ENCODE measurements at regions not wholly inside any gene's neighbourhood (a gene's known extent, or its start where the extent isn't known, plus 50 kb on each side); places are given as distances from the start of the nearest gene placed in this dataset.

GRCh38 chr10:26952094-26952493, 91.3 kb upstream of the ABI1 start:
- Histone ChIP-seq H3K4me2 (no peak overlapping the region), H2AFZ (replicated peaks) (no peak overlapping the region), H3K36me3 (no peaks in the 10 kb centered on the region), H3K27me3 (no peaks in the 10 kb centered on the region), H3K79me2 (ENCODE audit: low read depth) (no peaks in the 10 kb centered on the region), H3K9me3 (ENCODE audit: low read depth) (no peaks in the 10 kb centered on the region), H3K9ac (no peak overlapping the region), H3F3A (ENCODE audit: low read depth) (no peaks in the 10 kb centered on the region), H4K20me1 (ENCODE audit: low read depth) (no peaks in the 10 kb centered on the region), H3K27ac (no peak overlapping the region), H3K4me3 (no peak overlapping the region), H3K4me1 (no peaks in the 10 kb centered on the region)
- Mint-ChIP-seq H3K4me3 (no peak overlapping the region), H3K9me3 (peaks cover 8% of the 10 kb centered on the region), H3K4me1 (no peaks in the 10 kb centered on the region), H3K27me3 (ENCODE audit: insufficient read depth, low read depth) (peaks cover 2% of the 10 kb centered on the region), H3K27ac (no peak overlapping the region), H3K36me3 (peaks cover 2% of the 10 kb centered on the region)
- no peak for TF ChIP-seq CTCF (IDR thresholded peaks at IDR 0.05)
- TF ChIP-seq EZH2phosphoT487 (IDR thresholded peaks at IDR 0.05) = no peak
- TF ChIP-seq EZH2 (IDR thresholded peaks at IDR 0.05) = no peak
- DNase-seq (ENCODE audit: low spot score) = no peak

GRCh38 chr10:26951650-26952049, 90.9 kb upstream of the ABI1 start:
- Mint-ChIP-seq H3K4me3 (no peak overlapping the region), H3K9me3 (peaks cover 8% of the 10 kb centered on the region)

GRCh38 chr10:26950934-26951333, 90.2 kb upstream of the ABI1 start:
- H3K9me3 ChIP-seq (ENCODE audit: low read depth) = no peaks in the 10 kb centered on the region
- no peak overlapping the region for H2AFZ ChIP-seq (replicated peaks)
- H3K4me1 ChIP-seq = no peaks in the 10 kb centered on the region
- H3K4me1 Mint-ChIP-seq = no peaks in the 10 kb centered on the region
- no peaks in the 10 kb centered on the region for H4K20me1 ChIP-seq (ENCODE audit: low read depth)
- H3K9me3 Mint-ChIP-seq = peaks cover 8% of the 10 kb centered on the region
- H3K4me2 ChIP-seq = no peak overlapping the region
- H3K36me3 ChIP-seq = no peaks in the 10 kb centered on the region
- no peaks in the 10 kb centered on the region for H3F3A ChIP-seq (ENCODE audit: low read depth)
- no peak overlapping the region for H3K4me3 Mint-ChIP-seq
- H3K36me3 Mint-ChIP-seq = peaks cover 2% of the 10 kb centered on the region
- H3K27me3 Mint-ChIP-seq (ENCODE audit: insufficient read depth, low read depth) = peaks cover 2% of the 10 kb centered on the region
- H3K79me2 ChIP-seq (ENCODE audit: low read depth) = no peaks in the 10 kb centered on the region
- TF ChIP-seq EZH2 (IDR thresholded peaks at IDR 0.05) (no peak), EZH2phosphoT487 (IDR thresholded peaks at IDR 0.05) (no peak), CTCF (IDR thresholded peaks at IDR 0.05) (no peak)
- no peak overlapping the region for H3K27ac Mint-ChIP-seq
- H3K27me3 ChIP-seq = no peaks in the 10 kb centered on the region
- no peak overlapping the region for H3K27ac ChIP-seq
- H3K4me3 ChIP-seq = no peak overlapping the region
- H3K9ac ChIP-seq = no peak overlapping the region
- DNase-seq (ENCODE audit: low spot score) = no peak

More at GRCh38 chr10:26951650-26952049, 90.9 kb upstream of the ABI1 start:
- peaks cover 2% of the 10 kb centered on the region for H3K27me3 Mint-ChIP-seq (ENCODE audit: insufficient read depth, low read depth)
- Histone ChIP-seq H4K20me1 (ENCODE audit: low read depth) (no peaks in the 10 kb centered on the region), H3K27me3 (no peaks in the 10 kb centered on the region), H3K4me2 (no peak overlapping the region), H3K4me1 (no peaks in the 10 kb centered on the region), H3F3A (ENCODE audit: low read depth) (no peaks in the 10 kb centered on the region), H3K36me3 (no peaks in the 10 kb centered on the region), H3K79me2 (ENCODE audit: low read depth) (no peaks in the 10 kb centered on the region), H3K9me3 (ENCODE audit: low read depth) (no peaks in the 10 kb centered on the region), H3K27ac (no peak overlapping the region), H2AFZ (replicated peaks) (no peak overlapping the region), H3K4me3 (no peak overlapping the region), H3K9ac (no peak overlapping the region)
- H3K4me1 Mint-ChIP-seq = no peaks in the 10 kb centered on the region
- TF ChIP-seq CTCF (IDR thresholded peaks at IDR 0.05) (no peak), EZH2phosphoT487 (IDR thresholded peaks at IDR 0.05) (no peak), EZH2 (IDR thresholded peaks at IDR 0.05) (no peak)
- peaks cover 2% of the 10 kb centered on the region for H3K36me3 Mint-ChIP-seq
- H3K27ac Mint-ChIP-seq = no peak overlapping the region
- no peak for DNase-seq (ENCODE audit: low spot score)

Measured in neural progenitor cell (in vitro differentiated cells).